MV-4-11 (cell line): ENCODE measurements at regions not wholly inside any gene's neighbourhood (a gene's known extent, or its start where the extent isn't known, plus 50 kb on each side); places are given as distances from the start of the nearest gene placed in this dataset.

Source experiments
- DNase-seq: peaks from one replicate; lab custom pipeline; 2025; lab: John Stamatoyannopoulos, UW

- no peak for DNase-seq
Measured at GRCh38 chr10:59087486-59087885, 89.0 kb upstream of the PHYHIPL start.

DNA sequence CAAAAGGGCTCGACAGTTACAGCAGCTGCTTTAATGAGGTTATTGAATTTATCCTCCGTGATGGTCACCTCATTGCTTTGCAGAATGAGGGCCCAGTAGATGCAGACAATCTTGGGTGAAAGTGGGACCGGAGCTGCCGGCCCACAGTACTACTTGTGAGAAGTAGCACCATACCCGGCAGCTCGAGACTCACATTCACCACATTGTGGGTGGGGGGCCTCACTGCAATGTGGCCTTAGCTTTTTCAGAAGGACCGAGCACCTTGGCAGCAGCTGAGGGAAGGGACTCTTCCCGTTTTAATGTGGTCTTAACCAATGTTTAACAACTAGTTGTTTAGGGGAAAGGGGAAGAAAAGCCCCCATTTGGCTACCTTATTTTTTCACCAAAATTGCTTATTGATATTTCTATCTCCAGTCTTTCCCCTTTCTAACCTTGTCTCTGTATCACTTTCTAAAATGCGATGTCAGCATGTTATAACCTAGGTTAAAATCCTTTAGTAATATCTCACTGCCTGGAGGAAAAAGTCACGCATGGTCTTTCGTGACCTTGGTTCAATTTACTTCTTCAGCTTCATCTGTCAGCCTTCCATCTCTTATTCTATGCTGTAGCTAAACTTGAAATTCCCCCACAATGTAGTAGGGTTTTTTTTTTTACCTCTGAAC lies 87.4 kb upstream of the PHYHIPL start:
- no peak for DNase-seq

DNA sequence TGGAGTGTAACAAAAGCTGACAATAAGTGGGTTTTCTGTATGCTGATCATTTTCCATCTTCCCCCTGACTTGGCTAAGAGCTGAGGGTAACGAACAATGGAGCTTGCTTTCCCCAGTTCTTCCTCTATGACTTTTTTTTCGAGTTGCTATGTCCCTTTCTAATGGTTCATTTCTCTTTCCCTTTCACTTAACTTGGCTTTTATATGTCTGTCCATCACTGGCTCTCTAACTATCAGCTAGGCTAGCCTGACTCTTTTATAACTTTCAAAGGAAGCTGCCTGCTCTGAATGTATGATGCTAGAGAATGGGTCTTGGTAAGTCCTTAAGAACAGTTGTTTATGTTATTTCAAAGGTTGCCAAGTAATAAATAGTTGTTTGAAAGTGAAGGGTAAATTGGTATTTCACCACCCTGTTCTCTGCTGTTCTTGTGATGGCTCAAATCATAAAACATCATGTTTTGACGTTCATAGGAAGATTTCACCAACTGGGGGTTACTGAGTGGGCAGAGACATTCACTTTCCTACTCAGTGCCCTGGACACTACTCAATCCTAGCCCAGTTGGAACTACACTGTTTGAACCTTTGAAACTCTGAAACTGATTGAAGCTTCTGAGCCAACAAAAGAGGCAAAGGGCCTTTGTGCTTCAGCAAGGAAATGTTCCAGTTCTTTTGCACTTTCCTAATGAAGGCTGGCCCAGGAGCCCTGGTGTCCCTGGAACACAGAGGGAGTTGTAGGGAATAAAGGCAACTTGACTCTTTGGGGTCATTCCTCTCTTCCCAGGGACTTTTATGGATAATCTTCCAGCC lies 85.4 kb upstream of the PHYHIPL start:
- DNase-seq, result no peak

DNA sequence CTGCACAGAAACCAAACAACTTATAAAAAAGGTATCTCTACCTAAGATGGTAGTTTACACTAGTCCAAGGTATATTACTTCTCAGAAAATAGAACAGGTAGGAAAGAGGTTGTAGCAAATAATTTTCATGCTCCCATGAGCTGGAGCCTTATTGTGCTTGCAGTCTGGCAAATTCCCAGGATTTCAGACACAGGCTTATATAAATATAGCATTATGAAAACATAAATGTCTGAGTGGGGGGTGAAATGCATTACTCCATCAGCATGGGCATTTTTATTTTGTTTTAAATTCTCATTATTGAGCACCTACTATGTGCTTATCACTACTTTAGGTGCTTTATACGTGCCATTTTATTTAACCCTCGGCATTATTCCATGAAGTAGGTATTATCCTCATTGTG lies 83.0 kb upstream of the PHYHIPL start:
- DNase-seq, result no peak

DNA sequence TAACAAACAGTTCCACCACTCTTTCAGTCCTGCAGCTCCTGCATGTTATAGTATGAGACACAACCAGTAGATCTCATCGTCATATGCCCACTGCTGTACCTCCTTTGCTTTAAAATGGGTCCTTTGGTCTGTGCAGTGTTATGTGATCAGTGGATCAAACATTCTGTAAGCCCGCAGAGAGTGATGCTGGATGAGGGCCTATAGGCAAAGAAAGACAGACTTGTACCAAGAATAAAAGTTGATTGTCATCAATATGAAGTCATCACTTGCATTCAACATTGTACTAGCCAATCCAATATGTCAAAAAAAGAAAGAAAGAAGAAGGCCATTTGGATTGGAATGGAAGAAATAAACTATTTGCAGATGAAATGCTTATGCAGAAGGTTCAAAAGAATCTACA lies 79.8 kb upstream of the PHYHIPL start:
- DNase-seq, result no peak

GRCh38 chr10:59098387-59098786 lies 78.1 kb upstream of the PHYHIPL start:
- no peak for DNase-seq

- DNase-seq, result no peak
Measured at GRCh38 chr10:59098831-59099452, 77.5 kb upstream of the PHYHIPL start.

DNA sequence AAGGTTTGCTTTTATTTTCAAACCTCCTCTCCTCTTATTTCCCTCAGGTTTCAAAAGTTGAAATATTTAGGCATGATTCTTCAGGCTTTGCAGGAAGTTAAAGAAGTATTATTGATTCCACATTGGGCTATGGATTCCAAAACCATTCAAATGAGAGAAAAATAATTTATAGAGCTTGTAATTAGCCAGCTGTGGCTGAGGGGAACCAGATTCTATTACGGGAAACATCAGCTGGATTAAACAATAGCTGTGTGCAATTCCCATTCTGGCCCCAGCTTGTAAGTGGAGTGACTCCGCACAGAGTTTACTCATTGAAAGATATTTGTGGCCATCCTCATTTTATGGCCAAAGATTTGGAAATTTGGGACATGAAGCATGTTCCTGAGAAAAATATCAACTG lies 77.0 kb upstream of the PHYHIPL start:
- DNase-seq, result no peak

DNA sequence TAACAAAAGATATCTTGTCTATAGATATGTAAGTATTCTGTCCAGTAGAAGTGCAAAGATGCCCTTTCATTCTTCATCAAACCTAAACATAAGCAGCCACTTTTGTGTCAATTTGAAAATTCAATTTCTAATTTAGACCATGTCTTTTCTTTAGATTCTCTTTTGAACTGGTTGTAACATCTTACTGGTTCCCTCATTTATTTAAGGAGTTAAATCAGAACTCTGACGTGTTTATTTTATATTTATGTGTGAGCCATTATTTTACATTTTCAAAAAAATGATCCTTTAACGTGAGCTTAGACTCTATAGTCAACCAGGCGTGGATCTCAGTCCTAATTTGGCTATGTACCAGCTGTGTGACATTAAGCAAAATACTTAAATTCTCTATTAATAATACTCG lies 74.0 kb upstream of the PHYHIPL start:
- DNase-seq, result no peak

GRCh38 chr10:59104186-59104585 lies 72.3 kb upstream of the PHYHIPL start:
- DNase-seq, result no peak

DNA sequence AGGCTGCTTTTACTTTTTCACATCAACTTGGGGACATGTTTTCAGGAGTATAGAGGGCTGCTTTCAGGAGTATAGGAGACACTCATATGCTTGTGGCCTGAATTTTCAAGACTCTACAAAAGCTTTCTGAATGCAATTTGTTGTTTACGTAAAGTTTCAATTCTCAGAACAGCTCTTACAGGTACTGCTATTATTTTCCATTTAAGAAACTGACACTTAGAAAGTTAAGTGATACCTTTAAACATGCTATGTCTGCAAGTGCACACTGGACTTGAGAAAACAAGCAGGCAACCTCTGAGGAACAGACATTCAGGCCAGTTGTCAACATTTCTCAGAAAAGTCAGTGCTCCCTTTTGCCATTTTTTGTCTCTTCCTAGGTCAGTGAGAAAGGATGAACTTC lies 70.0 kb upstream of the PHYHIPL start:
- DNase-seq, result no peak

DNA sequence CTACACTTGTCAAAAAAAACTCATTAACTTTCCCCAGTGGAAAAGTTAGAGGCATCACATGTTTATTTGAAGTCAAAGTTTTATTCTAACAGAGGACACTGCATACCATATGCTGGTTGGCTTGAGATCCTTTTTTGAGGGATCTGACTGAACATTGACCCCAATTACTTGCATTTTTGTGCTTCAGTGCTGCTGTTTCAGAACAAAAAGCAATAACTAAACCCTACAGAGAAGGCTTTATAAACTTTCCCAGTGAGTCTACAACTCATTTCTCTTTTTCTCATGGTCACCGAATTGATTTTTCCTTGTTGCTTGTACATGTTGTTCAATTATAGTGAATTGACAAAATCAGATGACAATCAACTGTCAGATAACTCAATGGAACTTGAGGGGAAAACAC lies 69.3 kb upstream of the PHYHIPL start:
- DNase-seq, result no peak

DNA sequence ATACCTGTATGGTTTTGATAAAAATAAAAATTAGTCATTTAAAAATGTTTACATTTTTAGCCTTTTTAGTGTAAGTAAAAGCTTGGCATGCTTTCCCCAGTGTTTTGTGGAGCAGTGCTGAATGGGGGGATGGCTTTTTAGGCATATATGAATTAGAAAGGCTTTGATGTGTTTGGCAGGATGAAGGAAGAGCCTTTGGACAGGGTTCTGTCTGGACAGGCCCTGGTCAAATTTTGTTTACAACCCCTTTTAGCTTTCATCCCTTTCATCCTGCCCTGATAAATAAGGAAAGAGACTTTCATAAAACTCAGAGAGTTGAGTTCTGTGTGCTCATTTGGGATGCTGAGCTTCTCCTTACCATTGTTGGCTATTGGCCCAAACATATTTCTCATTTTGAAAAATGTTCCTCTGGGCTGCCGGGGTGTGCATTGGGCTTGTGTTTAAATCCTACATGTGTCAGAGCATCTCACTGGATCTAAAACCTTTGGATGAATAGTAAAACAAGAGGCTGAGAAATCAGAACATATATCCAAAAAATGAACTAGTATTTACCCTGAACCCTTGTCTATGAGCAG lies 68.1 kb upstream of the PHYHIPL start:
- DNase-seq, result no peak

DNA sequence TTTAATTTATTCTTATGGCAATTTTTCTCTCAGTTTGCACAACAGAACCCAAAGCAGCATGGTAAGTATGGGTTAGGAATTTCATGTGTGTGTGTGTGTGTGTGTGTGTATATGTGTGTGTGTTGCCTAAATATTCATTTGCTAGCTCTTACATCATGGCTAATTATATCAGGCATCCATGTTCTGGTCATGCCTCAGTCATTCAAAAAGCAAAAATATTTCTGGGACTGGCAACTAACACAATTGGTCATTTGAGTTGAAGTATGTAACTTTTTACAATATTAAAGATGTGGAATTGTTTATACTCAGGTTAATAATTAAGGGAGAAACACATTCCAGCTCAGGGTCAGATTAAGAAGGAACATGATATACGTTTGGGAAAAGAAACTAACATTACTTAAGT lies 67.6 kb upstream of the PHYHIPL start:
- no peak for DNase-seq

GRCh38 chr10:59109826-59110225 lies 66.6 kb upstream of the PHYHIPL start:
- DNase-seq, result no peak

- DNase-seq, result no peak
Measured at GRCh38 chr10:59124187-59124586, 52.3 kb upstream of the PHYHIPL start.

- DNase-seq, result no peak
Measured at GRCh38 chr10:59125666-59126065, 50.8 kb upstream of the PHYHIPL start.

DNA sequence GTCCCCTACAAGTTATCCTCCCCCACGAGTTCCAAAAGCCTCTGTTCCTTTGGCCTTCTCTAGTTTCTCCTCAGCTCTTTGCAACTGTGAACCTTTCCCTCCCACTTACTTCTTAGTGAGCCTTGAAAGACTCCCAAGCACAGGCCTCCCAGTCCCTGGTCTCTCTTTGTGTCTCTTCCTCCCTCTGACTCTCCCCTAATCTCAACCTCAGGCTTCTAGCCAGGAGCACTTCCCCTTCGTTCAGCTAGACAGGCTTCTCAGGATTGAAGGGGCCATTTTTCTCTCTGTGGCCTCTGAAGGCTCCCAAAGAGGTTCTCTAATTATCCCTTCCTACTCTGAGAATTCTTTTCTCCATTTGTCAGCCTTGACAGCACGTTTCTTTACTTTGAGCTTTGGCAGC lies 50.2 kb upstream of the PHYHIPL start:
- DNase-seq, result no peak
